ENCODE measurements at regions not wholly inside any gene's neighbourhood (a gene's known extent, or its start where the extent isn't known, plus 50 kb on each side); places are given as distances from the start of the nearest gene placed in this dataset.
"Not testable (repeated sequence)": the region's sequence is repeated elsewhere in the genome, so short reads cannot be mapped to it uniquely, and the experiment has no call there.

DNA sequence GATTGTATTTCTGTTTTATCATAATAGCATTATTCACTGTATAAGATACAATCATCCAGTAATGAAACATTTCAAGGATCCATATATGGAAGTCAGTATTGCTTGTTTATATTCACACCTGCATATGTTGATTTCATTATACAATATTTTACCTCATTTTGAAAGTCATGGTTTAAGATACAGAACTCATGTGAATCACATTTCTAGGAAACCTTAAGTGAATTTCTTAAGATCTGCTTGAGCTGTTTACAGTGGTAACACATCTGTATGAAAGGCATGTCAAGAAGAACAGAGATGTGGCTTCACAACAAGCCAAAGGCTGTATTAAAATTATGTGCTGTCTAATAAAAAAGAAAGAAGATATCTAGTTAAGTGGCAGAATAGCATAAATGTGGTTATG lies 153.2 kb upstream of the METTL14 start:
- TF ChIP-seq, protein P1, sequence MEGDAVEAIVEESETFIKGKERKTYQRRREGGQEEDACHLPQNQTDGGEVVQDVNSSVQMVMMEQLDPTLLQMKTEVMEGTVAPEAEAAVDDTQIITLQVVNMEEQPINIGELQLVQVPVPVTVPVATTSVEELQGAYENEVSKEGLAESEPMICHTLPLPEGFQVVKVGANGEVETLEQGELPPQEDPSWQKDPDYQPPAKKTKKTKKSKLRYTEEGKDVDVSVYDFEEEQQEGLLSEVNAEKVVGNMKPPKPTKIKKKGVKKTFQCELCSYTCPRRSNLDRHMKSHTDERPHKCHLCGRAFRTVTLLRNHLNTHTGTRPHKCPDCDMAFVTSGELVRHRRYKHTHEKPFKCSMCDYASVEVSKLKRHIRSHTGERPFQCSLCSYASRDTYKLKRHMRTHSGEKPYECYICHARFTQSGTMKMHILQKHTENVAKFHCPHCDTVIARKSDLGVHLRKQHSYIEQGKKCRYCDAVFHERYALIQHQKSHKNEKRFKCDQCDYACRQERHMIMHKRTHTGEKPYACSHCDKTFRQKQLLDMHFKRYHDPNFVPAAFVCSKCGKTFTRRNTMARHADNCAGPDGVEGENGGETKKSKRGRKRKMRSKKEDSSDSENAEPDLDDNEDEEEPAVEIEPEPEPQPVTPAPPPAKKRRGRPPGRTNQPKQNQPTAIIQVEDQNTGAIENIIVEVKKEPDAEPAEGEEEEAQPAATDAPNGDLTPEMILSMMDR (IDR thresholded peaks at IDR 0.05; ENCODE audit: poor library complexity), result not testable (repeated sequence)
- not testable (repeated sequence) for TF ChIP-seq EZH2phosphoT487 (IDR thresholded peaks at IDR 0.05; ENCODE audit: low read depth, severe bottlenecking, unreplicated experiment)

All from hepatocyte (in vitro differentiated cells).